SK-N-SH treated with all-trans-retinoic acid at 6 μM for 48 hours (cell line): ENCODE measurements at regions not wholly inside any gene's neighbourhood (a gene's known extent, or its start where the extent isn't known, plus 50 kb on each side); places are given as distances from the start of the nearest gene placed in this dataset.

Experiments
- ATAC-seq: fragments of 200-7000 bp; cut with Tn5 transposase; 3 replicates; pipeline ENCODE4 v1.9.1; 2020; ENCODE audit warnings: mild to moderate bottlenecking, moderate library complexity
- ARNTL ChIP-seq: fragments of 450-650 bp; formaldehyde crosslinking; IDR thresholded peaks from 2 replicates; pipeline ENCODE4 v1.5.0; 2020; ENCODE audit warnings: low read depth, mild to moderate bottlenecking, moderate library complexity, borderline replicate concordance
- BACH2 ChIP-seq: fragments of 250-450 bp; sonication (Bioruptor Pico); IDR thresholded peaks from 2 replicates; pipeline ENCODE4 v1.9.0; 2021; ENCODE audit warnings: mild to moderate bottlenecking, borderline replicate concordance
- CREB5 ChIP-seq: fragments of 250-450 bp; sonication (Bioruptor Pico); IDR thresholded peaks from 2 replicates; pipeline ENCODE4 v1.5.1; 2020; ENCODE audit warnings: low read depth, mild to moderate bottlenecking, moderate library complexity
- CSDC2 ChIP-seq: fragments of 250-450 bp; sonication (Bioruptor Pico); IDR thresholded peaks from 2 replicates; pipeline ENCODE4 v1.5.0; 2020; ENCODE audit warnings: mild to moderate bottlenecking, moderate library complexity
- CSRNP3 ChIP-seq: fragments of 250-450 bp; sonication (Bioruptor Pico); IDR thresholded peaks from 2 replicates; pipeline ENCODE4 v1.5.1; 2021; ENCODE audit warnings: mild to moderate bottlenecking, moderate library complexity
- ESRRG ChIP-seq: fragments of 250-450 bp; sonication (Bioruptor Pico); IDR thresholded peaks from 2 replicates; pipeline ENCODE4 v1.6.1; 2021; ENCODE audit warnings: mild to moderate bottlenecking
- GLIS3 ChIP-seq: fragments of 250-450 bp; sonication (Bioruptor Pico); IDR thresholded peaks from 2 replicates; pipeline ENCODE4 v1.5.0; 2020; ENCODE audit warnings: mild to moderate bottlenecking, moderate library complexity
- ISL1 ChIP-seq: fragments of 250-450 bp; sonication (Bioruptor Pico); IDR thresholded peaks from 2 replicates; pipeline ENCODE4 v2.1.2; 2022; ENCODE audit warnings: mild to moderate bottlenecking, moderate library complexity
- OSR1 ChIP-seq: fragments of 250-450 bp; sonication (Bioruptor Pico); IDR thresholded peaks from 2 replicates; pipeline ENCODE4 v1.8.0; 2022; ENCODE audit warnings: moderate library complexity, mild to moderate bottlenecking, inconsistent platforms
- PATZ1 ChIP-seq: fragments of 250-450 bp; sonication (Bioruptor Pico); IDR thresholded peaks from 2 replicates; pipeline ENCODE4 v1.8.0; 2020; ENCODE audit warnings: mild to moderate bottlenecking, moderate library complexity, borderline replicate concordance
- PPARA ChIP-seq: fragments of 250-450 bp; sonication (Bioruptor Pico); IDR thresholded peaks from 2 replicates; pipeline ENCODE4 v1.5.0; 2020; ENCODE audit warnings: mild to moderate bottlenecking, borderline replicate concordance
- RARB ChIP-seq: fragments of 250-450 bp; sonication (Bioruptor Pico); IDR thresholded peaks from 2 replicates; pipeline ENCODE4 v1.8.0; 2021; ENCODE audit warnings: mild to moderate bottlenecking, moderate library complexity
- SNAI2 ChIP-seq: fragments of 250-450 bp; sonication (Bioruptor Pico); IDR thresholded peaks from 2 replicates; pipeline ENCODE4 v1.5.0; 2020; ENCODE audit warnings: mild to moderate bottlenecking, moderate library complexity
- TCF4 ChIP-seq: fragments of 250-450 bp; sonication (Bioruptor Pico); IDR thresholded peaks from 2 replicates; pipeline ENCODE4 v1.8.0; 2021; ENCODE audit warnings: mild to moderate bottlenecking, moderate library complexity, borderline replicate concordance
- TOX ChIP-seq: fragments of 250-450 bp; sonication (Bioruptor Pico); IDR thresholded peaks from 2 replicates; pipeline ENCODE4 v1.8.0; 2021; ENCODE audit warnings: mild to moderate bottlenecking, moderate library complexity, borderline replicate concordance
- ZC3H10 ChIP-seq: fragments of 250-450 bp; sonication (Bioruptor Pico); IDR thresholded peaks from 2 replicates; pipeline ENCODE4 v1.5.1; 2021; ENCODE audit warnings: mild to moderate bottlenecking, moderate library complexity
- ZFP3 ChIP-seq: fragments of 250-450 bp; sonication (Bioruptor Pico); IDR thresholded peaks from 2 replicates; pipeline ENCODE4 v1.5.0; 2020; ENCODE audit warnings: mild to moderate bottlenecking, moderate library complexity
- ZFP30 ChIP-seq: fragments of 450-650 bp; formaldehyde crosslinking; IDR thresholded peaks from 2 replicates; pipeline ENCODE4 v1.5.0; 2022; ENCODE audit warnings: mild to moderate bottlenecking, moderate library complexity
- ZNF565 ChIP-seq: fragments of 450-650 bp; formaldehyde crosslinking; conservative IDR thresholded peaks from 2 replicates; pipeline ENCODE4 v1.5.0; 2020; ENCODE audit warnings: low read depth, mild to moderate bottlenecking, moderate library complexity
- ZNF70 ChIP-seq: fragments of 450-650 bp; formaldehyde crosslinking; IDR thresholded peaks from 2 replicates; pipeline ENCODE4 v1.5.0; 2020; ENCODE audit warnings: mild to moderate bottlenecking, moderate library complexity
- ZNF8 ChIP-seq: fragments of 450-650 bp; formaldehyde crosslinking; IDR thresholded peaks from 2 replicates; pipeline ENCODE4 v1.5.0; 2020; ENCODE audit warnings: mild to moderate bottlenecking, moderate library complexity

GRCh38 chrX:36543499-36543898 is 464.7 kb upstream of the FAM47C start:
- ATAC-seq, result no peak
- TF ChIP-seq ZFP30 (CRISPR knock-in tag), result no peak
- no peak; the same call in 1 of the 2 replicates for TF ChIP-seq TCF4 (CRISPR knock-in tag)
- TF ChIP-seq ZC3H10 (CRISPR knock-in tag), result no peak

- ATAC-seq, result no peak
- TF ChIP-seq SNAI2, result no peak
- no peak for TF ChIP-seq PATZ1
- no peak for TF ChIP-seq ARNTL (CRISPR knock-in tag)
- TF ChIP-seq RARB (CRISPR knock-in tag), result no peak
- TF ChIP-seq, all 23 proteins: peak for 0
Measured at GRCh38 chrX:36562986-36563385, 445.2 kb upstream of the FAM47C start.

- TF ChIP-seq ZNF70 (CRISPR knock-in tag), result no peak
- no peak for TF ChIP-seq PATZ1
- TF ChIP-seq ESRRG (CRISPR knock-in tag), result no peak
- no peak for TF ChIP-seq GLIS3 (CRISPR knock-in tag)
- no peak for TF ChIP-seq RARB (CRISPR knock-in tag)
- TF ChIP-seq ZNF8 (CRISPR knock-in tag), result no peak
- no peak for TF ChIP-seq CSDC2 (CRISPR knock-in tag)
- TF ChIP-seq OSR1, result no peak
- TF ChIP-seq CSRNP3 (CRISPR knock-in tag), result no peak
- no peak for TF ChIP-seq TOX (CRISPR knock-in tag)
- TF ChIP-seq TCF4 (CRISPR knock-in tag), result no peak
- no peak for TF ChIP-seq ZFP3 (CRISPR knock-in tag)
- no peak for TF ChIP-seq ZNF565
- no peak for TF ChIP-seq PPARA (CRISPR knock-in tag)
- no peak for TF ChIP-seq BACH2
- no peak for TF ChIP-seq ZC3H10 (CRISPR knock-in tag)
- TF ChIP-seq, all 23 proteins: peak for 0
- ATAC-seq, result no peak
Measured at GRCh38 chrX:36568946-36569345, 439.2 kb upstream of the FAM47C start.

GRCh38 chrX:36573720-36574119 is 434.4 kb upstream of the FAM47C start:
- no peak for ATAC-seq
- TF ChIP-seq TCF4 (CRISPR knock-in tag) (peak; percentile 84), ZNF8 (CRISPR knock-in tag) (no peak)

GRCh38 chrX:36575670-36576069 is 432.5 kb upstream of the FAM47C start:
- ATAC-seq, result no peak
- TF ChIP-seq ZFP30 (CRISPR knock-in tag) (no peak), CSRNP3 (CRISPR knock-in tag) (no peak), PPARA (CRISPR knock-in tag) (no peak), BACH2 (no peak), CREB5 (CRISPR knock-in tag) (no peak), ZC3H10 (CRISPR knock-in tag) (no peak), ZNF8 (CRISPR knock-in tag) (no peak), SNAI2 (no peak), RARB (CRISPR knock-in tag) (no peak), ESRRG (CRISPR knock-in tag) (no peak), OSR1 (no peak), TCF4 (CRISPR knock-in tag) (no peak), TOX (CRISPR knock-in tag) (no peak), ISL1 (CRISPR knock-in tag) (no peak), CSDC2 (CRISPR knock-in tag) (no peak), ZNF565 (no peak), PATZ1 (no peak), ZFP3 (CRISPR knock-in tag) (no peak)
